ENCODE measurements at regions not wholly inside any gene's neighbourhood (a gene's known extent, or its start where the extent isn't known, plus 50 kb on each side); places are given as distances from the start of the nearest gene placed in this dataset.

GRCh38 chr2:67650291-67651133, 253.4 kb downstream of the ETAA1 start:
- H3K9me3 ChIP-seq (ENCODE audit: control insufficient read depth, low read depth, low read length) = peaks cover 2% of the 10 kb centered on the region

GRCh38 chr2:67651565-67651964, 254.4 kb downstream of the ETAA1 start:
- dilution Hi-C loops (cut with MboI; ENCODE audit: extremely low pct_ligation_motif_present, low sequenced_read_pairs) = no loop called here
- H3K4me2 ChIP-seq (ENCODE audit: control insufficient read depth, extremely low read depth, insufficient read depth, low read depth, low read length) = no peak overlapping the region
- H3K27me3 ChIP-seq (ENCODE audit: control insufficient read depth, extremely low read depth, insufficient read depth, low read length) = no peaks in the 10 kb centered on the region
- no peaks in the 10 kb centered on the region for H3K4me1 ChIP-seq (ENCODE audit: control insufficient read depth, extremely low read depth, insufficient read depth, low read length)
- no peaks in the 10 kb centered on the region for H3K9me1 ChIP-seq (ENCODE audit: control insufficient read depth, extremely low read depth, insufficient read depth, low read length)
- no peaks in the 10 kb centered on the region for H3K79me2 ChIP-seq (ENCODE audit: control insufficient read depth, insufficient read depth, low read length)
- TF ChIP-seq CTCF (optimal IDR thresholded peaks at IDR 0.05 in 1 of 3, IDR thresholded peaks at IDR 0.05 in 1 of 3, conservative IDR thresholded peaks at IDR 0.05 in 1 of 3; ENCODE audit: extremely low read depth in 1 of 3, insufficient read depth in 2 of 3, low read length in 3 of 3) (no peak), EZH2 (IDR thresholded peaks at IDR 0.05; ENCODE audit: low read length) (no peak)
- H3K4me3 ChIP-seq (ENCODE audit: control insufficient read depth in 2 of 3, extremely low read depth in 1 of 3, insufficient read depth in 2 of 3, low read depth in 1 of 3, low read length in 3 of 3) = no peak overlapping the region
- peaks cover under 1% of the 10 kb centered on the region for H3K9me3 ChIP-seq (ENCODE audit: control insufficient read depth, low read depth, low read length)
- H3K27ac ChIP-seq (ENCODE audit: control insufficient read depth, insufficient read depth, low read length) = no peak overlapping the region
- no peaks in the 10 kb centered on the region for H4K20me1 ChIP-seq (ENCODE audit: control insufficient read depth, extremely low read depth, insufficient read depth, low read length)
- no peak for DNase-seq (ENCODE audit: low read depth, low spot score)
- no peak overlapping the region for H3K9ac ChIP-seq (ENCODE audit: control insufficient read depth, extremely low read depth, insufficient read depth, low read length)
- FAIRE-seq = no peak
- no peak overlapping the region for H2AFZ ChIP-seq (ENCODE audit: control insufficient read depth, low read length)
- no peaks in the 10 kb centered on the region for H3K36me3 ChIP-seq (ENCODE audit: control insufficient read depth in 2 of 2, extremely low read depth in 1 of 2, insufficient read depth in 2 of 2, low read length in 2 of 2)

More at GRCh38 chr2:67650291-67651133, 253.4 kb downstream of the ETAA1 start:
- H2AFZ ChIP-seq (ENCODE audit: control insufficient read depth, low read length) = no peak overlapping the region
- dilution Hi-C loops (cut with MboI; ENCODE audit: extremely low pct_ligation_motif_present, low sequenced_read_pairs) = no loop called here
- H3K4me3 ChIP-seq (ENCODE audit: control insufficient read depth in 2 of 3, extremely low read depth in 1 of 3, insufficient read depth in 2 of 3, low read depth in 1 of 3, low read length in 3 of 3) = no peak overlapping the region
- peak; percentile 40 for DNase-seq (ENCODE audit: low read depth, low spot score)
- H4K20me1 ChIP-seq (ENCODE audit: control insufficient read depth, extremely low read depth, insufficient read depth, low read length) = no peaks in the 10 kb centered on the region
- H3K4me2 ChIP-seq (ENCODE audit: control insufficient read depth, extremely low read depth, insufficient read depth, low read depth, low read length) = peak overlapping the region; percentile 3
- H3K79me2 ChIP-seq (ENCODE audit: control insufficient read depth, insufficient read depth, low read length) = no peaks in the 10 kb centered on the region
- H3K36me3 ChIP-seq (ENCODE audit: control insufficient read depth in 2 of 2, extremely low read depth in 1 of 2, insufficient read depth in 2 of 2, low read length in 2 of 2) = no peaks in the 10 kb centered on the region
- H3K27ac ChIP-seq (ENCODE audit: control insufficient read depth, insufficient read depth, low read length) = no peak overlapping the region
- H3K4me1 ChIP-seq (ENCODE audit: control insufficient read depth, extremely low read depth, insufficient read depth, low read length) = no peaks in the 10 kb centered on the region
- H3K9me1 ChIP-seq (ENCODE audit: control insufficient read depth, extremely low read depth, insufficient read depth, low read length) = no peaks in the 10 kb centered on the region
- TF ChIP-seq EZH2 (IDR thresholded peaks at IDR 0.05; ENCODE audit: low read length) (no peak), CTCF (optimal IDR thresholded peaks at IDR 0.05 in 1 of 3, IDR thresholded peaks at IDR 0.05 in 1 of 3, conservative IDR thresholded peaks at IDR 0.05 in 1 of 3; ENCODE audit: extremely low read depth in 1 of 3, insufficient read depth in 2 of 3, low read length in 3 of 3) (peak; percentile 78 to 84 (median 81))
- no peak overlapping the region for H3K9ac ChIP-seq (ENCODE audit: control insufficient read depth, extremely low read depth, insufficient read depth, low read length)
- no peak for FAIRE-seq
- H3K27me3 ChIP-seq (ENCODE audit: control insufficient read depth, extremely low read depth, insufficient read depth, low read length) = no peaks in the 10 kb centered on the region
